Effector CD4-positive, alpha-beta T cell (primary cell): ENCODE measurements at regions not wholly inside any gene's neighbourhood (a gene's known extent, or its start where the extent isn't known, plus 50 kb on each side); places are given as distances from the start of the nearest gene placed in this dataset.

Experiments used
- DNase-seq: peaks from one replicate; pipeline ENCODE4 v3.0.0-alpha.2; 2020

GRCh38 chr6:1257778-1258177 lies 54.1 kb upstream of the FOXQ1 start:
- DNase-seq: no peak

GRCh38 chr6:1256435-1257008 lies 55.4 kb upstream of the FOXQ1 start:
- DNase-seq: no peak

GRCh38 chr6:1255636-1256365 lies 56.1 kb upstream of the FOXQ1 start:
- DNase-seq: no peak

- DNase-seq: no peak
Observed at GRCh38 chr6:1254326-1254725, 57.6 kb upstream of the FOXQ1 start.

GRCh38 chr6:1253816-1254215 lies 58.1 kb upstream of the FOXQ1 start:
- no peak for DNase-seq

GRCh38 chr6:1251198-1252155 lies 60.4 kb upstream of the FOXQ1 start:
- no peak for DNase-seq

- no peak for DNase-seq
Observed at GRCh38 chr6:1250489-1251197, 61.3 kb upstream of the FOXQ1 start.

- DNase-seq: no peak
Observed at GRCh38 chr6:1247894-1248293, 64.0 kb upstream of the FOXQ1 start.

- no peak for DNase-seq
Observed at GRCh38 chr6:1247056-1247455, 64.8 kb upstream of the FOXQ1 start.

GRCh38 chr6:1244941-1245340 lies 67.0 kb upstream of the FOXQ1 start:
- DNase-seq: no peak

GRCh38 chr6:1244278-1244677 lies 67.6 kb upstream of the FOXQ1 start:
- no peak for DNase-seq

- DNase-seq: no peak
Observed at GRCh38 chr6:1242446-1242845, 69.5 kb upstream of the FOXQ1 start.

GRCh38 chr6:1242021-1242420 lies 69.9 kb upstream of the FOXQ1 start:
- DNase-seq: no peak

- no peak for DNase-seq
Observed at GRCh38 chr6:1240766-1241318, 71.1 kb upstream of the FOXQ1 start.

- DNase-seq: no peak
Observed at GRCh38 chr6:1239805-1240204, 72.1 kb upstream of the FOXQ1 start.

GRCh38 chr6:1238040-1238439 lies 73.9 kb upstream of the FOXQ1 start:
- DNase-seq: no peak

- no peak for DNase-seq
Observed at GRCh38 chr6:1237636-1238035, 74.3 kb upstream of the FOXQ1 start.

GRCh38 chr6:1235825-1236224 lies 76.1 kb upstream of the FOXQ1 start:
- DNase-seq: no peak

GRCh38 chr6:1233924-1234323 lies 78.0 kb upstream of the FOXQ1 start:
- DNase-seq: no peak

- DNase-seq: no peak
Observed at GRCh38 chr6:1232578-1232977, 79.3 kb upstream of the FOXQ1 start.

GRCh38 chr6:1231941-1232340 lies 80.0 kb upstream of the FOXQ1 start:
- no peak for DNase-seq

GRCh38 chr6:1230689-1231605 lies 81.0 kb upstream of the FOXQ1 start:
- no peak for DNase-seq
